ENCODE measurements at regions not wholly inside any gene's neighbourhood (a gene's known extent, or its start where the extent isn't known, plus 50 kb on each side); places are given as distances from the start of the nearest gene placed in this dataset.

- peak; percentile 23 to 57 for DNase-seq
Measured at GRCh38 chr16:85479972-85480726, 133.0 kb upstream of the GSE1 start.

- DNase-seq: no peak
Measured at GRCh38 chr16:85480727-85481101, 132.4 kb upstream of the GSE1 start.

DNA sequence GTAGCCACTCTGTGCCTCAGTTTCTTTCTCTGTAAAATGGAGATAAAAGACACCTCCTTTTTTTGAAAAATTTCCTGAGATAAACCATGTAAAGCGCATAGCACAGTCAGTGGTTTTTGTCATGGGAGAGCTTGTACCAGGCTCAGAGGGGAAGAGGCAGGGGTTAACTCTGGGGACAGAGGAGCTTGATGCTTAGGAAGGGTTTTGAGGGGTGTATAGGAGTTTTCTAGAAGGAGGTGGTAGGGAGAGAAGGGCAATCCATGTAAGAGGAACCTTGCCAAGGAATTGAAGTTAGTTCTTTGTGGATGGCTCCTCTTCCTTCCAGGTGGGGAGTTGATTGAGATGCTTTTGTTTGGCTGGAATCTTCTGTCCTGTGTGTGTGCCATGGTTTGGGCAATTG is 131.9 kb upstream of the GSE1 start:
- DNase-seq: no peak

DNA sequence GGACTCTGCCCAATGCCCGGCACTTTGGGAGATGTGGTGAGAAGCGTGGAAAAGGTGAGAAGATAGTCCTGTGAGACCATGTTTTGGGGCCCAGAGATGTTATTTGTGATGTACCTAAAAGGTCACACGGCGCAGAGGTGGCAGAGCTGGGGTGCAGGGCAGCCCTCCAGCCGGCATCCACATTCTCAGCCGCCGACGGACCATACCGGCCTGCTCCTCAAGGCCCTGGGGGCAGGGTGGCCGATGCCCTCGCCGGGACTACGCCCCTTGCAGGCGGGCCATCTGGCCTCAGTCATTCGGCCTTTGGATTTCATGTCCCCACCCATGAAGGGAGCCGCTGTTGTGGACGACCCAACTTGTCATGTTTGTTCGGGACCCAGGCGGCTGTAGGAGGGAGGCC is 131.4 kb upstream of the GSE1 start:
- DNase-seq: no peak

- DNase-seq: no peak
Measured at GRCh38 chr16:85483424-85483823, 129.7 kb upstream of the GSE1 start.

DNA sequence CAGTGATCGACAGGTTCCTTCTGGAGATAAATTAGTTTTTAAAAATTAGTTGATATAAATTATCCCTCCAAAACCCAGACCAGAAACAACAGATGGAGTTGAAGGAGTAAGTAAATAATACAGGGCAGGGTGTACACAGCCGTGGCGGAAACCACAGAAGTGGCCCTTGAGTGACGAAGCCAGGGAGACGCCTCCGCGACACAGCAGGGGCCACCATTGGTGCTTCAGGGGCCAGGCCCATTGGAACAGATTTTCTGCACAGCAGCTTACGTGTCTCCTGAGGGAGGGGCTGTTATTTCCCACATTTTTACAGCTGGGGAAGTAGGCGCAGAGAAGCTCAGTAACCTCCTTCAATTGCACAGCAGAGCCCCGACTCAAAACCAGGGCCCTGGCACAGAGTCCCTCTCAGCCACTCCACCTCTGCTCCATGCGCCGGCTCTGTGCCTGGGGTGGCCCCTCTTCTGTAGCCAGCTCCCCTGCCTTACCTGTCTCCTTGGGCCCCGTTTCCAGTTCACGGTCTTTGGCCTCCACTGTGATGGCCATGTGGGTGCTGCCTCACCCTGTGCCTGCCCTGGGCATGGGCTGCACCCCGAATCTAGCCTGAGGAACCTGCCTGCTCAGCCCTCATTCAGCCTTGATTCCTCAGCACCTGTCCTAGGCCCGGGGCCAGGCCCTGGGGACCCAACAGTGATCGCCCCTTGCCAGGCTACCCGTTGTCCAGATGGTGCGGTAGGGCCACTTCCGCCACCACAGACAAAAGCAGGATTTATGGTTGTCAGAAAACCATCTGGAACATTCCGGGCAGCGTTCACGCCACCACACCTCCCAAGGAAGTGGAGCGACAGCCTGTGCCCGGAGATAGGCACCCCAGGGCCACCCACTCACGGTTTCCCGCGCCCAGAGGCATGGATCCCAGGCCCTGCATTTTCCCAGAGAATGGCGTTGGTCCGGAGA is 128.5 kb upstream of the GSE1 start:
- DNase-seq: no peak

GRCh38 chr16:85485379-85485778 is 127.7 kb upstream of the GSE1 start:
- DNase-seq: no peak

GRCh38 chr16:85486256-85486915 is 126.7 kb upstream of the GSE1 start:
- DNase-seq: no peak

DNA sequence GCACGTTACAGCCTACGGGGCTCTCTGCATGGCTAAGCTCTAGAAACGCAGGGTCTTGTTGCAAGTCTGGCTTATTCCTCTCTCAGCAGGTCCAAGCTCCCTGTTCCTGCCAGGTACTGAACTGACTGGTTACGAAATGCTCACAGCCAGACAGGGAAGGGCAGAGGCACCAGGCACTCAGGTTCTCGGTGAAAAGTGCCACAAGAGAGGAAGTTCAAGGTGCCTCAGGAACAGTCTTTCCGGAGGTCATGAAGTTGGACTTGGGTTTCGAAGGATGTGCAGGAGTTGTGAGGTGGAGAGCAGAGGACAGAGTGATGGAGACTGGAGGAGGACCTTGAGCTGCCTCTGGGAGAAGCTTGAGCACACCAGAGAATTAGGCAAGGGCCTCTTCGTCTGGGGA is 124.7 kb upstream of the GSE1 start:
- no peak for DNase-seq

DNA sequence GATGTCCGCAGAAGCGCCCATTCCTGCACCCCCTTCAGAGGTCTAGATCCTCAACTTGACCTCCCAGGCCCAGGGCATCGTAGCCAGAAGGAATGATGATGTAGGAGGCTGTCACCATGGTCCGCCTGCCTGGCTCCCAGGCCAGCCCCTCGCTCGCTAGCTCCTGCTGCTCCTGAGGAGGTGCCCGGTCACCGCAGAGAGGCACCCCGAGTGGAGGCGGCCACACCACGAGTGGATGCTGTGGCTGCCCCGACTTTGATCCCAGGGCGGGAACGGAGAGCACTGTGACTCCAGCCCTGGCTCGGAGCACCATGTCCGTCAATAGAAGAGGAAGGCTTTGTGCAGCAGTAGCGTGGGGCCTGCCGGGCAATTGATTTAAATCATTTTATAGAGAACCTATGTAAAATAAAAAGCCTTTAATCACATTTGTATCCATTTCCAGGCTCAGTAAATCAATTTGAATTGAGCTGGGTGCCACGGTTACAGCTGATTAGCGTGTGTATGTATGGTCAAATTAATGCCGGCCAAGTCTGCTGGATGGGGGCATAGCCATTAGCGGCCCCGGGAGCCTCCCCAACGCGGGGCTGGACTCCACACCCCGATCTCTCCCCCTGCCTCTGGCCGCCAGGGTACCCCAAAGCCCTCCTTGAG is 122.6 kb upstream of the GSE1 start:
- no peak for DNase-seq

DNA sequence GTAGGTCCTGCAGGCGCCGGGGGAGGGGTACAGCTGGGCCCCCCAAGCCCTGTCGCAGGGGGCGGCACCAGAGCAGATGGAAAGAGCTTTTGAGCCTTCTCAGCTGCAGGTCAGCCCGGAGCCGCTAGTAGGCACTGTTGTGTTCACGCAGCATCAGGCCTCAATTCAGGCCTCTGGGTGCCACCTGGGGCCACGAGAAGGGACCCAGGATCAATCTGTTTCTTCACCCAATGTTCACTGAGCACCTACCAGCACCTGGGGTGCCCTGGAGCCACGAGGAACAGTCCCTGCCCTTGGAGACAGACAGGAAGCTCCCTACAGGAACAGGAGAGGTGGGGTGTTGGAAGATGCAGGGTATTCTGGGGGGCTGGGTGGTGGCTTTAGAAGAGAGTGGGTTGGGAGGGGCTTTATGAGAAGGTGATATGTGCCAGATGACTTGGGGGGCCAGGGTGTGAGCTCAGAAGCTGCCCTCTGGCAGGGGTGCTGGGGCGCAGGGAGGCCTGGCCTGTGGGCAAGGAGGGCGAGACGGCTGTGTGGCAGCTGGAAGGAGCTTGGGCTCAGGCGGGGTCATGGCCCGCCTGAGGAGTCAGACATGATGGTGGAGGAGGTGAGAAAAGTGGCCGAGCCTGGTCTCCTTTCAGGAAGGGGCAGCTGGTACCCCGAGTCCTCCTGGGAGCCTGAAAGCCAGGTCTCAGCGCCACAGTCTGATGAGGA is 121.9 kb upstream of the GSE1 start:
- DNase-seq: peak; percentile 25 to 32

GRCh38 chr16:85491798-85492294 is 121.3 kb upstream of the GSE1 start:
- DNase-seq: no peak

DNA sequence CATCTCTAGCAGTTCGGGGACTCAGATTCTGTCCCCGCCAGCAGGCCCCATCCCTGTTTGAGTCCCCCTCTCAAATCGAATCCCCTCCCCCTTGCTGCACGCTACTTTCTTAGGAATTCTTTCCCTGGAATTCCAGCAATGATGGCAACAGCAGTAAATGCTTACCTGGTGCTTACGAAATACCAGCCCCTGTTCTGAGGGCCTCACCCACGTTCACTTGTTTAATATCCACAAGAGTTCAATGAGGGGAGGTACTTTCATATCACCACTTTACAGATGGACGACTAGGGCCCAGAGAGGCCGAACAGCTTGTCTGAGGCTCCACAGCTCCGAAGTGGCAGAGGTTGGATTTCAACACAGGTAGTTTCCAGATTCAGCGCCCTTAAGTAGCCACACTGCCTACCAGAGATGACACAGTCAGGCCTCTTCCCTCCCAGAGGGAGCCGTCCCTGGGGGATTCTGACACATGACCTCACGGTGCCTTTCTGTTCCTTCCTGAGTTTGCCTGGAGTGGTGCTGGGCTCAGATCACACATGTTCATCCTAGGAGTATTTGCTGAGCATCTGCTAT is 120.7 kb upstream of the GSE1 start:
- no peak for DNase-seq

GRCh38 chr16:85494315-85494714 is 118.8 kb upstream of the GSE1 start:
- DNase-seq: no peak

DNA sequence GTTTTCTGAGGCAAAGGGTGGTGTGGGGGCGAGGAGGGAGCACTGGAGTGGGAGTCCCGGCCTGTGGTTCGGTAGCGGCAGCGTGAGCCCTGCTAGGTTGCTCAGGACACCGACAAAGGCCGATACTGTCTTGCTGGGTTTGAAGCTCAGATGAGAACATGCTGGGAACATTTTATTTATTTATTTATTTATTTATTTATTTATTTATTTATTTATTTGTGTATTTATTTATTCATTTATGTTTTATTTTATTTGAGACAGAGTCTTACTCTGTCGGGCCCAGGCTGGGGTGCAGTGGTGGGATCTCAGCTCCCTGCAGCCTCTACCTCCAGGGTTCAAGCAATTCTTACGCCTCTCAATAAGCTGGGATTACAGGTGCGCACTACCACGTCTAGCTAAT is 117.9 kb upstream of the GSE1 start:
- DNase-seq: no peak

GRCh38 chr16:85495823-85496538 is 117.1 kb upstream of the GSE1 start:
- DNase-seq: no peak

- no peak for DNase-seq
Measured at GRCh38 chr16:85497622-85498314, 115.4 kb upstream of the GSE1 start.

DNA sequence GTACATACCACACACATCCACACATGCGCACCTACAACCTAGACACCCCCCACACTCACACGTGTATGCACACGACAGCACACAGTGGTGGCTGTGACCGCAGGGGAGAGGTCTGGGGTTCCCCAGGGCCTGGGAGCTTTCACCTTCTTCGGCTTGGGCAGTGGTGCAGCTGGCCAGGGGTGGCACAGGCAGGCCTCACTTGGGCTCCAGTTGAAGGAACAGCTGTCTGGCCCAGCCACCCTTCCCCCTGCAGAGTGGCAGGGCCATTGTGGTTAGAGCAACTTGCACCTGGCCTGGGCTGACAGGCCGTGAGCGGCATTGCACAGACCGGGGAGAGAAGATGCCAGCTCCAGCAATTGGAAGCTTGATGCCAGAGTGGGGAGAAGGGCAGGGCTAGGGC is 114.5 kb upstream of the GSE1 start:
- DNase-seq: no peak

- no peak for DNase-seq
Measured at GRCh38 chr16:85500220-85500619, 112.9 kb upstream of the GSE1 start.

DNA sequence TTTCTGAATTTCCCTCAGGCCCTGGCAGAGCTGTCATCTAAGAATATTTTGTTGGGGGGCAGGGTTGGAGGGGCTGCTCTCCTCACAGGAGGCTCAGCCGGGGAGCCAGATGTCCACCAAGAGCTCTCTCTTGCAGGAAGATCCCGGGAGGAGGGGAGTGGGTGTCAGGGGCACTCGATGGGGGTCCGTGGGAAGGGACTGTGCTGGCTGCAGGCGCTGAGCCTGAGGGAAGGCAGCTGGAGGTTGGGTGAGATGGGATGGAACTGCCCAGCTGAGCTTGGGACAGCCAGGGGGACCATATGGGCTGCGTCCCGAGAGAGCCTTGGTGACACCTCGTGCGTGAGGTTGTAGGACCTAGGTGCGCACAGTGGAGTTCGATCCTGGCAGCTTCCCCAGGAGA is 111.2 kb upstream of the GSE1 start:
- DNase-seq: no peak

- no peak for DNase-seq
Measured at GRCh38 chr16:85502357-85502756, 110.8 kb upstream of the GSE1 start.
